GM18511 (cell line): ENCODE measurements at regions not wholly inside any gene's neighbourhood (a gene's known extent, or its start where the extent isn't known, plus 50 kb on each side); places are given as distances from the start of the nearest gene placed in this dataset.

Experiments used
- ATAC-seq: cut with Tn5 transposase; IDR thresholded peaks from one replicate; pipeline ENCODE4 v1.9.1; 2021; ENCODE audit warnings: mild to moderate bottlenecking, moderate library complexity; ENCODE audit not compliant: unreplicated experiment

DNA sequence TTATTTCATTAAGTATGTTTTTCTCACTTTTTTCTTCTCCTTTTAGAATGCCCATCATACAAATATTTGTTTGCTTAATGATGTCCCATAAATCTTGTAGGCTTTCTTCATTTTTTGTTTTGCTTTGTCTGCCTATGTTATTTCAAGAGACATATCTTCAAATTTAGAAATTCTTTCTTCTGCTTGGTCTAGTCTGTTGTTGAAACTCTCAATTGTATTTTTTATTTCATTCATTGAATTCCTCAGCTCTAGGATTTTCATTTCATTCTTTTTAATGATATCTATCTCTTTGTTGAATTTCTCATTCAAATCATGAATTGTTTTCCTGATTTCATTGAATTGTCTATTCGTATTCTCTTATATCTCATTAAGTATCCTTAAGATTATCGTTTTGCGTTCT, 125.1 kb upstream of the VIPR2 start:
- no peak for ATAC-seq

GRCh38 chr7:159263430-159263829, 118.8 kb upstream of the VIPR2 start:
- ATAC-seq, result no peak

GRCh38 chr7:159253657-159254056, 109.0 kb upstream of the VIPR2 start:
- ATAC-seq, result no peak

- no peak for ATAC-seq
Measured at GRCh38 chr7:159250471-159250870, 105.8 kb upstream of the VIPR2 start.

- no peak for ATAC-seq
Measured at GRCh38 chr7:159249671-159250070, 105.0 kb upstream of the VIPR2 start.

DNA sequence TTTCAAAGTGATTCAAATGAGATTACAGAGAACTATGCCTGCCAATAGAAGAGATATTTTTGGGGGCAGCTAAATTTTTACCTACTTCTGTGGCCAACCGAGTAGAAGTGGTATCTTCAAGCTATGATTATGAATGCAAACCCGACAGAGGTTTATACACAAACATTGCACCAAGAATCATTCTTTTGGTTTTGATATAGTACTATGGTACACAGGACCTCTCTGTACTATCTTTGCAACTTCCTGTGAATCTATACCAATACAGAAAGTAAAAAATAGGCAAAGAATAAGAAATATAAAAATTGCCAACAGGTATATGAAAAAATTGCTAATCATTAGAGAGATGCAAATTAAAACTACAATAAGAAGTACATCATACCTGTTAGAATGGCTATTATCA, 103.2 kb upstream of the VIPR2 start:
- ATAC-seq, result no peak

- no peak for ATAC-seq
Measured at GRCh38 chr7:159246702-159247480, 102.2 kb upstream of the VIPR2 start.

DNA sequence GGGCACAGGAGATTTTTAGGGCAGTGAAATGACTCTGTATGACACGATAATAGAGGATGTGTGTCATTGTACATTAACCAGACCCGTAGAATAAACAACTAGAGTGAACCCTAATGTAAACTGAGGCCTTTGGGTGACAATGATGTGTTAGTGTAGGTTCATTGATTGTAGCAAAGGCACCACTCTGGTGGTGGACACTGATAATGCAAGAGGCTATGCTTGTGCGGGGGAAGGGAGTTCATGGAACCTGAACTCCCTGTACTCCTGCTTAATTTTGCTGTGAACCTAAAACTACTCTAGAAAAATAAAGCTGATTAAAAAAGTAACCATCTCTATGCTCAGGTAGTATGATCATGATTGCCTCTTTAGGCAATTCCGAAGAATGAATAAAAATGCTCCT, 96.3 kb upstream of the VIPR2 start:
- ATAC-seq, result no peak

- no peak for ATAC-seq
Measured at GRCh38 chr7:159239028-159239427, 94.4 kb upstream of the VIPR2 start.

DNA sequence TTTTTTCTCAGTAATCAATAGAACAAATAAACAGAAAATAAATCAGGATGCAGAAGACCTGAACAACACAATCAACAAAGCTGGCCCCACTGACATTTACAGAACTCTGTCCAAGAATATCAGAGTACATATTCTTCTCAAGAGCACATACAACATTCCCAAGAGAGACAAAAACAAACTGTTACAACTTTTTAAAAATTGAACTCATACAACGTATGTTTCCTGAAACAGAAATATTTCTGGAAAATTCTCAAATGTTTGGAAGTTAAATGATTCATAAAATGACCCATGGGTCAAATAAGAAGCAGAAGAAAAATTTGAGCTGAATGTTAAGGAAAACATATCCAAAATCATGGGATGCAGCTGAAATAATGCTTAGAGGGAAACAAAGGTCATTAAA, 93.9 kb upstream of the VIPR2 start:
- ATAC-seq, result no peak

- no peak for ATAC-seq
Measured at GRCh38 chr7:159237022-159237653, 92.5 kb upstream of the VIPR2 start.

DNA sequence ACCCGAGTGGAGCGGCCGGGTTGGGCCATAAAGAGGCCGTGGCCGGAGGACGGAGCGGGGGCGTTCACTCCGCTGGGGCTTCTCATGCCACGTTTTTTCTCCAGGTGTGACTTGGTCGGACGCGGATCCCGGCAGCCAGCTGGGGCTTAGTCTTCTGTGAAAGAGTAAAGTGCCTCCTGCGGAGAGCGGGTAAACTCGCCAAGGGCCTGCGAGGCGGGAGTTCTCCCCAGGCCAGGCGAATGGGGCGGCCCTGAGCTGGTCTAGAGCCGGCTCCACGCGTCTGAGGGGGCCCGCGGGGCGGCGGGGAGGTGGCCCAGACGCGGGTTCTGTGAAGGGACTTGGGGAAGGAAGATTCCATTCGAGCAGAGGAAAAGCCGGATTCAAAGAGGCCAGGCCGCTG, 86.3 kb upstream of the VIPR2 start:
- no peak for ATAC-seq

DNA sequence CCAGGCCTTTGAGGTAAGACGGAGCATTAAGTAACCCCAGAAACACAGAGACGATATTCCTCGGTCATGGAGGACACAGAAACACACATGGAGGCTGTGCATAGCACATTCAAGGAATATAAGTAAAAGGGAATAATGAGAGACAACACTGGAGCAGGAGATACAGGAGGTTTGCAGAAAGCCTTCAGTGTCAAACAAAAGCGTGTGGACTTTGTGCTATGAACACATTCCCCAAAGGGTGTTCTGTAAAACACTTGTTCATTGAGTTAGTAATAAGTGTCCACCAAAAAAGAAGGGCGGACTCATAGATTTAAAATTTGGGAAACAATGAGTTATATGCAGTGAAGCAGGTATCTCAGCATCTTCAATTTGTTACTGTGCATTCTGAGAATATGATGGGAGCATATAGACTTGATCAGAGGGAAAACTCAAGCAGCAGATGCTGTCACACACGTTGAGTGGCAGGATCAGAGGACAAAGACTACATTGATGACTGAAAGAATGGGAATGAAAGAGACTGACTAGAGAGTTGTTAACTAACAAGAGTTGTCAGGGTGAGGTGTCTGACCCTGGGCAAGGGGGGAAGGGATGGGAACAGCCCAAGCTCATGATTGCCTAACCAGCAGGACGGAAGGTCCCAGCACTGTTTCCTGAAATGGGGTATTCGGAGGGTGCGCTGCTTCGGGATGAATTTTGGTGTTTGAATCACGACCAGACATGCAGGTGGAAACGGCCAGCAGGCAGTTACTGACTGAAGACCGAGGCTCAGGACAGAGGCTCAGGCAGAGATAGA, 85.2 kb upstream of the VIPR2 start:
- ATAC-seq, result no peak

DNA sequence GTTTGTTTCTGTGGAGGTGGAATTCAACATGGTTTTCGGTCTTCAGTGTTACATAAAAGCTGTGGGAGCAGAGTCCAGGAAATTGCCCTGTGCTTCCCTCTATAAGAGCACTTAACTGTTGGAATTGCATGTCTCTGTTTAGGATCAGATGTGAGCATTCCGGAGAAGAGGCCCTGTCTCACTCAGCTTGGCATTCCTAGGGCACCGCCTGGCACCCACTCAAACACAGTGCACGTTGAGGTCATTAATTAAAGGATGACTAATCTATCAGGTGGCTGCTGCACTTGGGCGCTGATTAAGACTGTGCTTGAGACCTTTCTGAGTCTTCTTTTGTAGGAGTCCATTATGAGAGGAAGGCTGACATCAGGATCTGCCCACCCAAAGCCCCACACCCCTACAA, 82.8 kb upstream of the VIPR2 start:
- no peak for ATAC-seq

DNA sequence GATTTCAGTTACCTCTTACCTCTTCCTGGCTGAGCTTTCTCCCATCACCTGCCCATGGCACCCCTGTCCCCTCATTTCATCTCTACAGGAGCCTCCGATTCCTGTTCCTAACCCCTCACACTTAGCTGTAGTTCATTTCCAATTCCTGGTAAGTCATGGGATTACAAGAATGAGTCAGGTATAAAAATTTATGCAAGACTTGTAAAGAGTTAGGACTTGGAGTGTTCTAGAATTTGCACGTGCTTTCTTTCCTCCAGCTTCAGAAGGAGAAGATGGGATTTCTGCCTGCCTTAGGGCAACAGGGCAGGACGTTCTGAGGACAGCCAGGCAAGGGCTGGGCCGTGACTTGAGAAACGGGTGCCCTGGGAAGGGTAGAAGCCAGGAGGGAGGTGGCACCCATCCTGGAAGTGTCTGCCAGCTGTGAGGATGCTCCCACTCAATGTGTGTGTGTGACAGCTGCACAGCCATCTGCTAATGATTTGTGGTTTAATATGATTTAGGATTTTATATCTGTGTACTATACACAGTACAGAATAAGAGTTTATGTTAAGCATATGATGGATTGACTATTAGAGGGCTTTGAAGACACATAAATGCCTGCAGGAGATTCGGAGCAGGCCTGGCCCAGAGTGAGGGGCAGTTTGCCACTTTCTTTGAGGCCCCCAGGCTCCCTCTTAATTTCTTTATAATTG, 81.5 kb upstream of the VIPR2 start:
- ATAC-seq, result no peak

GRCh38 chr7:159218607-159219006, 73.9 kb upstream of the VIPR2 start:
- no peak for ATAC-seq

- no peak for ATAC-seq
Measured at GRCh38 chr7:159218170-159218569, 73.5 kb upstream of the VIPR2 start.

DNA sequence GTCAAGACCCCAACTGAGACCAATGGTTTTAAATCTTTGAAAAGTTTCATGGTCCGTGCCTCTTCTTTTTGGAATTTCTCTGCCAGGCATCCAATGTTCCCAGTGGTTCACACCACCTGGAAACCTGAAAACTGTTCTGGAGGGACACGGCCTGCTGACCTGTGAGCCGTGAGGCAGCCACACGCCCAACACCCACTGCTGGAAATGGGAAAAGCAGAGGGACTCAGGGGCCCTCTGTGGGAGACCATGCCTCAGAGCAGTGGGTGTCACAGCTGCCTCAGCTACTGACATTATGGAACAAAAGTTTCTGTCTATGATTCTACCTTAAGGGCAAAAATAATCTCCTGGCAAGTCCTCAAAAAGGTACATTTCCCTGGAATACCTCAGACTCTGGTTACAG, 70.4 kb upstream of the VIPR2 start:
- ATAC-seq, result no peak

DNA sequence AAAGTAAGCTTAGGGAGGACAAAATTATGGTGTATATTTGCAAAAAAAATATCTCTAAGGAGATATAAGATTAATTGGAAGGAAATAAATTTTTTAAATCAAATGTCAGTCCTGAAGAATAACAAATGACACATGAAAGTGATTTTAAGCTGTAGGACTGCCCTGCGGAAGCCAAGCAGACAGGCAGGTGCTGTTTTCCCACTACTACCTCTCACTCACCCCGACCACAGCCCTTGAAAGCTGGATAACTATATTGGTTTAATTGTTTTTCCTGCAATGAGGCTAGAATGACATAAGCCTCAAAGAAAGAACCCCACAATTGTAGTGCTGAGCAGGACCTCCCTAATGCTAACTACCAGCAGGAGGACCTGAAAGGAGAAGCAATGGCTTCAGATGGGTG, 68.6 kb upstream of the VIPR2 start:
- ATAC-seq, result no peak

DNA sequence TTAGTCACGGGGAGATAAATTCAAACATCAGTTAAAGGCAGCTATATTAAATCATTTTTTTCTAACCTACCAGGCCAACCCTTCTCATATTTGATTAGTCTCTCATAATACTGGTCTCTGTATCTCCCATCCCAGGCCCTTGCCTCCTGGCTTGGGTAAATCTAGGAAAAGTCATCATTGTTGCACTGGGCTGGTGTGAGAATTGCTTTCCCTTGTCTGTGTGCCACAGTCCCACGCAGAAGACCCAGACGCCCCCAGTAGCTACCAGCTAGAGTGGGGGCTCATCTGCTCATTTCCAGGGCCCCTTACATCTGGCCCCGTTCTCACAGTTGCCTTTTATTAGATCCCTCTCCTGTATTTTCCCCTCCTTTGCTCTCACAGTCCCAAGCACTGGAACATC, 67.6 kb upstream of the VIPR2 start:
- ATAC-seq, result no peak

DNA sequence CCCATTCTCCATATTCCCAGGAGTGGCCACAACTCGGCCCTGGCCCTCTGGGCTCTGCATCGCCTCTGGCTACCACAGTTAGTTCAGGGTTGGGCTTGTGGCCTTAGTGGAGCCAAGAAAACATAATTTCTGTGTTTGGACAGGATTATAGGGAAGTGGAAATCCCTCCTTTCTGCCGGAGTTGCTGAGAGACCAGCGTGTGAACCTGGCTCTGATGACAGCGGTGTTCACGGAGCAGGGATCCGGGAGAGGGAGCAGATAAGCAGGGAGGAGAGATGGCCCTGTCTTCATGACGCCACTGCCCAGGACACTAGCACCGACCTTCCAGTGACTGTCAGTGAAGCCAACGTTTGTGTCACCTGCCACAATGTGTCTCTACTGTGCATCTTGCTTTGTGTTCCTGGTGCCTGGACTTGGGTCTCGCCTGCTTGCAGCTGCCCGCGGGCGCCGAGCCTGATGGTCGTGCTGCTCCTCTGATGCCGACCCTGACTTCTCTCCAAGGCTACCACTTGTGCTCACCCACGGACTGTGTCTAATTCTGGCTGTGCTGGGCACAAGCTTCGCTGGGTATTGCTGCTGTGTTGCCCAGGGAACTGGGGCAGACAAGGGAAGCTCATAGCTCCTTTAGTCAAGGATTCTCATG, 67.0 kb upstream of the VIPR2 start:
- no peak for ATAC-seq
